Liver (tissue), 3 donors: ENCODE measurements at regions not wholly inside any gene's neighbourhood (a gene's known extent, or its start where the extent isn't known, plus 50 kb on each side); places are given as distances from the start of the nearest gene placed in this dataset.

Experiments used
- CTCF ChIP-seq: fragments of 150-350 bp; IDR thresholded peaks from 2 replicates; pipeline ENCODE4 v1.5.1; 2017; ENCODE audit warnings: improper control_type of control experiment, low read depth, low read length; ENCODE audit not compliant: missing input control
- FOXA1 ChIP-seq: IDR thresholded peaks from 2 replicates; pipeline ENCODE4 v1.6.1; 2016; ENCODE audit warnings: antibody characterized with exemption
- HNF4A ChIP-seq, 2 donors: conservative IDR thresholded peaks; 2 replicates each; pipeline ENCODE4 v1.6.1; 2016; ENCODE audit warnings: antibody characterized with exemption in 2 of 2, mild to moderate bottlenecking in 2 of 2
- HNF4G ChIP-seq: IDR thresholded peaks from 2 replicates; pipeline ENCODE4 v1.6.1; 2016; ENCODE audit warnings: antibody characterized with exemption
- RAD21 ChIP-seq, 2 donors: IDR thresholded peaks; 2 replicates each; pipeline ENCODE4 v1.6.1; 2016; ENCODE audit warnings: antibody characterized with exemption in 2 of 2, mild to moderate bottlenecking in 2 of 2
- SP1 ChIP-seq: IDR thresholded peaks from 2 replicates; pipeline ENCODE4 v1.6.1; 2018; ENCODE audit warnings: antibody characterized with exemption, mild to moderate bottlenecking
- TAF1 ChIP-seq: conservative IDR thresholded peaks from 2 replicates; pipeline ENCODE4 v1.6.1; 2016; ENCODE audit warnings: antibody characterized with exemption, mild to moderate bottlenecking
- YY1 ChIP-seq: IDR thresholded peaks from 2 replicates; pipeline ENCODE4 v1.6.1; 2016; ENCODE audit warnings: antibody characterized with exemption, mild to moderate bottlenecking
- TF ChIP-seq, protein P1 (sequence below): IDR thresholded peaks from 2 replicates; pipeline ENCODE4 v1.6.1; 2016; ENCODE audit warnings: antibody characterized with exemption
- donor health status: healthy.
- donor health status: healthy.

DNA sequence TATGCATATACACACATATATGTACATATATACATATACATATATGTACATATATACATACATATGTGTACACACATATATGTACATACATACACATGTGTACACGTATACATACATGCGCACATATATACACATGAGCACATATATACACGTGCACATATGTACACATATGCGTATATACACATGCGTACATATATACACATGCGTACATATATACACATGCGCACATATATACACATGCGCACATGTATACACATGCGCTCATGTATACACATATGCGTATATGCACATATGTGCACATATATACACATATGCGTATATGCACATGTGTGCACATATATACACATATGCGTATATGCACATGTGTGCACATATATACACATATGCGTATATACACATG is 353.0 kb downstream of the EDEM1 start:
- TF ChIP-seq FOXA1 (no peak), SP1 (no peak), CTCF (no peak), HNF4A (conservative IDR thresholded peaks at IDR 0.05) (no peak), RAD21 (IDR thresholded peaks at IDR 0.05) (no peak), HNF4G (no peak), TAF1 (no peak), YY1 (no peak)
- TF ChIP-seq, protein P1, sequence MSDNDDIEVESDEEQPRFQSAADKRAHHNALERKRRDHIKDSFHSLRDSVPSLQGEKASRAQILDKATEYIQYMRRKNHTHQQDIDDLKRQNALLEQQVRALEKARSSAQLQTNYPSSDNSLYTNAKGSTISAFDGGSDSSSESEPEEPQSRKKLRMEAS = no peak
